ENCODE measurements at regions not wholly inside any gene's neighbourhood (a gene's known extent, or its start where the extent isn't known, plus 50 kb on each side); places are given as distances from the start of the nearest gene placed in this dataset.

DNA sequence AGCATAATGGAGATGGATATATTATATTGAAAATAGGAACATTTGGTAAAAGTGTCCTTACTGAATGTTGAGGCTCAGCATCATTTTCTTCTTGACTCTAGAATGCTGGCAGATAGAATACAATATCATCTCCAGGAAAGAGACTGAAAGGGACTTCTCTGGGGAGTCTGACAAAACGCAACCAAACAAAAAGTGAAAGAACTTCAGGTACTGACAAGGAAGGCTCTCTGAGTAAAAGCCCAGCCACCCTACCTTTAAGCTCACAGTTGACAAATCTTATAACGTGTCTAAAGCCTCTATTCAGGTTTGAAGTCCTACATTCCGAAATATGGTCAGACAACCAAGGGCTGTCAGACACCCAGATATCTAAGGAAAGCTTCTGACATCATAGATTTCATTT is 590.8 kb downstream of the SOX6 start:
- Histone ChIP-seq H3K79me2 (replicated peaks; ENCODE audit: insufficient read depth) (no peaks in the 10 kb centered on the region), H3K9me2 (ENCODE audit: insufficient read depth) (0 out of 2 replicates have a peak, but pooled peaks cover 5% of the 10 kb centered on the region), H3K27ac (ENCODE audit: low read depth) (no peak overlapping the region), H3K4me3 (no peak overlapping the region), H3K4me1 (ENCODE audit: insufficient read depth) (no peaks in the 10 kb centered on the region), H3K27me3 (ENCODE audit: insufficient read depth) (no peaks in the 10 kb centered on the region), H2AFZ (no peak overlapping the region), H4K20me1 (replicated peaks; ENCODE audit: insufficient read depth) (no peaks in the 10 kb centered on the region), H3F3A (replicated peaks; ENCODE audit: low read depth) (no peaks in the 10 kb centered on the region), H3K4me2 (no peak overlapping the region), H3K36me3 (ENCODE audit: insufficient read depth) (no peaks in the 10 kb centered on the region)
- ATAC-seq: no peak
- no peak for DNase-seq (ENCODE audit: low spot score)
- Mint-ChIP-seq H3K4me3 (no peak overlapping the region), H3K4me1 (no peaks in the 10 kb centered on the region), H3K27ac (no peak overlapping the region), H3K36me3 (ENCODE audit: low read depth) (no peaks in the 10 kb centered on the region), H3K9me3 (peaks cover 3% of the 10 kb centered on the region; the same call in 2 of the 3 replicates), H3K27me3 (ENCODE audit: insufficient read depth, low read depth, poor library complexity) (peaks cover 1% of the 10 kb centered on the region)
- TF ChIP-seq STAT1 (IDR thresholded peaks at IDR 0.05; ENCODE audit: unreplicated experiment) (no peak), EZH2phosphoT487 (IDR thresholded peaks at IDR 0.05; ENCODE audit: unreplicated experiment) (no peak), ZNF114 (CRISPR knock-in tag; IDR thresholded peaks at IDR 0.05) (no peak)
- TF ChIP-seq, protein P1, sequence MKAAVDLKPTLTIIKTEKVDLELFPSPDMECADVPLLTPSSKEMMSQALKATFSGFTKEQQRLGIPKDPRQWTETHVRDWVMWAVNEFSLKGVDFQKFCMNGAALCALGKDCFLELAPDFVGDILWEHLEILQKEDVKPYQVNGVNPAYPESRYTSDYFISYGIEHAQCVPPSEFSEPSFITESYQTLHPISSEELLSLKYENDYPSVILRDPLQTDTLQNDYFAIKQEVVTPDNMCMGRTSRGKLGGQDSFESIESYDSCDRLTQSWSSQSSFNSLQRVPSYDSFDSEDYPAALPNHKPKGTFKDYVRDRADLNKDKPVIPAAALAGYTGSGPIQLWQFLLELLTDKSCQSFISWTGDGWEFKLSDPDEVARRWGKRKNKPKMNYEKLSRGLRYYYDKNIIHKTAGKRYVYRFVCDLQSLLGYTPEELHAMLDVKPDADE (IDR thresholded peaks at IDR 0.05): no peak

- DNase-seq (ENCODE audit: low spot score) (no peak), ATAC-seq (no peak)
- no peaks in the 10 kb centered on the region for H3F3A ChIP-seq (replicated peaks; ENCODE audit: low read depth)
- Mint-ChIP-seq H3K36me3 (ENCODE audit: low read depth) (no peaks in the 10 kb centered on the region), H3K4me3 (no peak overlapping the region), H3K27me3 (ENCODE audit: insufficient read depth, low read depth, poor library complexity) (peaks cover 2% of the 10 kb centered on the region), H3K27ac (no peak overlapping the region), H3K9me3 (peaks cover 3% of the 10 kb centered on the region; the same call in 2 of the 3 replicates), H3K4me1 (peaks cover 6% of the 10 kb centered on the region; the same call in 2 of the 3 replicates)
- no peaks in the 10 kb centered on the region for H3K4me1 ChIP-seq (ENCODE audit: insufficient read depth)
- no peak overlapping the region for H3K4me3 ChIP-seq
- no peak overlapping the region for H3K27ac ChIP-seq (ENCODE audit: low read depth)
- H3K79me2 ChIP-seq (replicated peaks; ENCODE audit: insufficient read depth): no peaks in the 10 kb centered on the region
- no peak overlapping the region for H3K4me2 ChIP-seq
- H4K20me1 ChIP-seq (replicated peaks; ENCODE audit: insufficient read depth): no peaks in the 10 kb centered on the region
- H2AFZ ChIP-seq: no peak overlapping the region
- H3K9me2 ChIP-seq (ENCODE audit: insufficient read depth): 0 out of 2 replicates have a peak, but pooled peaks cover 5% of the 10 kb centered on the region
- H3K36me3 ChIP-seq (ENCODE audit: insufficient read depth): no peaks in the 10 kb centered on the region
- no peaks in the 10 kb centered on the region for H3K27me3 ChIP-seq (ENCODE audit: insufficient read depth)
- TF ChIP-seq ZNF331 (CRISPR knock-in tag; IDR thresholded peaks at IDR 0.05; ENCODE audit: low read depth): no peak
- no peak for TF ChIP-seq POLR2AphosphoS5 (IDR thresholded peaks at IDR 0.05; ENCODE audit: low read depth)
- no peak for TF ChIP-seq EZH2 (IDR thresholded peaks at IDR 0.05; ENCODE audit: low read depth, unreplicated experiment)
- TF ChIP-seq CTCF (conservative IDR thresholded peaks at IDR 0.05; ENCODE audit: low read depth in 2 of 2): no peak
- no peak for TF ChIP-seq REST (IDR thresholded peaks at IDR 0.05; ENCODE audit: unreplicated experiment)
- TF ChIP-seq NANOG (IDR thresholded peaks at IDR 0.05; ENCODE audit: borderline replicate concordance): no peak
- TF ChIP-seq CREB1 (CRISPR knock-in tag; IDR thresholded peaks at IDR 0.05; ENCODE audit: low read depth): no peak
- TF ChIP-seq STAT1 (IDR thresholded peaks at IDR 0.05; ENCODE audit: unreplicated experiment): no peak
- no peak for TF ChIP-seq EZH2phosphoT487 (IDR thresholded peaks at IDR 0.05; ENCODE audit: unreplicated experiment)
- TF ChIP-seq, protein P1 (IDR thresholded peaks at IDR 0.05): no peak
Measured at GRCh38 chr11:15768321-15768720, 588.0 kb downstream of the SOX6 start.
